ENCODE measurements at regions not wholly inside any gene's neighbourhood (a gene's known extent, or its start where the extent isn't known, plus 50 kb on each side); places are given as distances from the start of the nearest gene placed in this dataset.
"Not testable (repeated sequence)": the region's sequence is repeated elsewhere in the genome, so short reads cannot be mapped to it uniquely, and the experiment has no call there.

GRCh38 chr3:187862701-187863277, 117.5 kb upstream of the BCL6 start:
- DNase-seq (ENCODE audit: low spot score): peak; percentile 67
- ATAC-seq; CTCF ChIA-PET; POLR2A ChIA-PET; H3K27me3 Mint-ChIP-seq (ENCODE audit: low read depth): not testable (repeated sequence)
- TF ChIP-seq FOXP1 (CRISPR knock-in tag; IDR thresholded peaks at IDR 0.05; ENCODE audit: borderline replicate concordance) (peak; percentile 75; the same call in 1 of the 2 replicates), ZNF281 (CRISPR knock-in tag; IDR thresholded peaks at IDR 0.05) (peak; percentile 47; the same call in 1 of the 2 replicates), ZBTB43 (CRISPR knock-in tag; IDR thresholded peaks at IDR 0.05) (0 out of 2 replicates have a peak, but pooled peaks have one; percentile 27), FOXK1 (CRISPR knock-in tag; IDR thresholded peaks at IDR 0.05) (peak; percentile 83), SP1 (CRISPR knock-in tag; conservative IDR thresholded peaks at IDR 0.05) (0 out of 2 replicates have a peak, but pooled peaks have one; percentile 27), MAX (CRISPR knock-in tag; IDR thresholded peaks at IDR 0.05) (peak; percentile 55; the same call in 1 of the 2 replicates)
- peak overlapping the region; percentile 94 for H3K27ac Mint-ChIP-seq
- peaks cover 25% of the 10 kb centered on the region for H3K9me3 Mint-ChIP-seq
- peak overlapping the region; percentile 86 for H3K4me3 Mint-ChIP-seq
- H3K4me1 Mint-ChIP-seq: peaks cover 16% of the 10 kb centered on the region
- H3K36me3 Mint-ChIP-seq: peaks cover 23% of the 10 kb centered on the region

GRCh38 chr3:187870360-187871203, 125.3 kb upstream of the BCL6 start:
- Mint-ChIP-seq H3K4me1 (no peaks in the 10 kb centered on the region), H3K36me3 (0 out of 2 replicates have a peak, but pooled peaks cover 2% of the 10 kb centered on the region), H3K27me3 (ENCODE audit: low read depth) (no peaks in the 10 kb centered on the region), H3K4me3 (no peak overlapping the region), H3K27ac (no peak overlapping the region), H3K9me3 (peaks cover 4% of the 10 kb centered on the region)
- ChIA-PET CTCF (no interaction called here), POLR2A (no interaction called here)
- DNase-seq (ENCODE audit: low spot score) (no peak), ATAC-seq (no peak)
- TF ChIP-seq OVOL2 (CRISPR knock-in tag; IDR thresholded peaks at IDR 0.05; ENCODE audit: borderline replicate concordance) (no peak), FOXP4 (CRISPR knock-in tag; IDR thresholded peaks at IDR 0.05) (no peak), TEAD1 (CRISPR knock-in tag; IDR thresholded peaks at IDR 0.05) (no peak), USF1 (CRISPR knock-in tag; IDR thresholded peaks at IDR 0.05) (no peak), EMX1 (CRISPR knock-in tag; IDR thresholded peaks at IDR 0.05) (no peak), IRF2 (CRISPR knock-in tag; IDR thresholded peaks at IDR 0.05; ENCODE audit: borderline replicate concordance, low read depth) (no peak), ZNF317 (CRISPR knock-in tag; IDR thresholded peaks at IDR 0.05; ENCODE audit: borderline replicate concordance, low read depth) (no peak), GRHL2 (CRISPR knock-in tag; IDR thresholded peaks at IDR 0.05; ENCODE audit: insufficient replicate concordance, severe bottlenecking) (no peak), ESRRA (CRISPR knock-in tag; IDR thresholded peaks at IDR 0.05; ENCODE audit: borderline replicate concordance) (no peak), TEAD4 (CRISPR knock-in tag; IDR thresholded peaks at IDR 0.05) (no peak), FOXK1 (CRISPR knock-in tag; IDR thresholded peaks at IDR 0.05) (no peak), ZNF416 (CRISPR knock-in tag; IDR thresholded peaks at IDR 0.05) (no peak), NR2C2 (CRISPR knock-in tag; IDR thresholded peaks at IDR 0.05) (no peak), ZNF425 (CRISPR knock-in tag; conservative IDR thresholded peaks at IDR 0.05) (no peak), MLX (CRISPR knock-in tag; IDR thresholded peaks at IDR 0.05) (no peak), MAX (CRISPR knock-in tag; IDR thresholded peaks at IDR 0.05) (no peak)

Measured in WTC11 (cell line).